T-helper 2 cell (primary cell): ENCODE measurements at regions not wholly inside any gene's neighbourhood (a gene's known extent, or its start where the extent isn't known, plus 50 kb on each side); places are given as distances from the start of the nearest gene placed in this dataset.
A peak's percentile ranks its signal among the peaks of the same experiment; 100 is the strongest.

Source experiments
- DNase-seq, 5 experiments: peaks; one replicate each; pipeline versions ENCODE4 v3.0.0 to v3.0.0-alpha.2; 2012 to 2022

DNA sequence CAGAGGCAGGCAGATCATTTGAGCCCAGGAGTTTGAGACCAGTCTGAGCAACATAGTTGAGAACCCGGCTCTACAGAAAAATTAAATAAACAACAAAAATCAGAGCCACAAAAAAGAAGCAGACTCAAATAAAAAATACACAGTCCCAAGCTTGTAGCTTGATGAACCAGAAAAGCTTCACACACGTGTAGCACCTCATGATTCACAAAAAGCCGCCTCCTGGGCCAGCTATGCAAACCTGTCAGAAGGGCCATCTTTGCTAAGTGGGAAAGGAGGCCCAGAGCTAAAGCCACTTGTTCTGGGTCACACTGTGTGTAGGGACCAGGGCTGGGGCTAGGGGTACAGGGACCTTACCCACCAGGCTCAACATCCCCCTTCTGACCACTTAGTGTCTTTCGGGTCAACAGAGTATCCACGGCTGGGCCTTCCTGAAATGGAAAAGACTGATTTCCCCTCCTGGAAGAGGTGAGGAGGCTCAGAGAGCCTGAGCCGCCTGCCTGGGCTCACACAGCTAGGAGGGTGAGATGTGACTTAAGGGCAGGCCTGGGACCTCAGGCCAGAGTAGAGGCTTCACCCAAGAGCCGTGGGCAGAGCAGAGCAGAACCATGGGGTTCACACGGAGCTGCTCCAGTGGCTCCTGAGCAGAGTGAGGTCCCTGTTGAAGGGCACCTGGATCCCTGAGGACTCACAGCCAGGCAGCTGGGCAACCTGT is 269.6 kb downstream of the PARN start:
- no peak for DNase-seq

- DNase-seq: peak in 1 of 5 experiments; percentile 23
Measured at GRCh38 chr16:14358697-14359305, 271.3 kb downstream of the PARN start.

DNA sequence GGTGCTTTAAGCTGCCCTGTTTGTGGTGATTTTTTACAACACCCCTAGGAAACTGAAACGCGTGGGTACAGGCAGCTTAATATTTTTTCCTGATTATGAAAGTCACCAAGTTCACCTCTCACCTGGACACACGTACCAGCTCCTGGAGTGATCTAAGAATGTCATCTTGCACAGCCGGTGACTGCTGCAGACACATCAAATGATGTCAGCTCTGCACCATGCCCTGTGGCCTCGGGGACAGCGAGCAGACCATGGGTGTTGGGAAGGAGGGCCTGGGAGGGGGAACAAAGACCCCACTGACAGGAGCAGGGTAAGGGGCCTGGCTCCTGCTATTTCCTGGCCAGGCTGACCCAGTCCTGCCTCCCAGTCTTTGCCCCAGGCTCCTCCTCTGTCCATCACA is 272.7 kb downstream of the PARN start:
- DNase-seq: no peak

DNA sequence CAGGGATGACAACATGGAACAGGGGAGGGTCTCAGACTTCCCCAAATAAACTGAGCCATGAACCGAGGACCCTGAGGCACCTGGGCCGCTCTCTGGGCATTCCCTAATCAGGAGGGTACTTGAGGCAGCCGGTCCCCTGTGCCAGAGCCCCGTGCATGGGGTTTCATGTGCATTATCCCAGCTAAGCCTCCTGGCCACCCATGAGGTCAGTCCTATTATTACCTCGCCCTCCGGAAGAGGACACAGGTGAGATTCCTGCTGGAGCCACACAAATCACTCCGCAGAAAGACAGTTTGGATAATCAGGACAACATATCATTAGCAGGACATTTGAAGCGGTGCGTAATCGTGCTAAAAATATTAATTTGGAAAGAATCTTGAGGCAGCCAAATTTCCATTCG is 274.0 kb downstream of the PARN start:
- DNase-seq: no peak

DNA sequence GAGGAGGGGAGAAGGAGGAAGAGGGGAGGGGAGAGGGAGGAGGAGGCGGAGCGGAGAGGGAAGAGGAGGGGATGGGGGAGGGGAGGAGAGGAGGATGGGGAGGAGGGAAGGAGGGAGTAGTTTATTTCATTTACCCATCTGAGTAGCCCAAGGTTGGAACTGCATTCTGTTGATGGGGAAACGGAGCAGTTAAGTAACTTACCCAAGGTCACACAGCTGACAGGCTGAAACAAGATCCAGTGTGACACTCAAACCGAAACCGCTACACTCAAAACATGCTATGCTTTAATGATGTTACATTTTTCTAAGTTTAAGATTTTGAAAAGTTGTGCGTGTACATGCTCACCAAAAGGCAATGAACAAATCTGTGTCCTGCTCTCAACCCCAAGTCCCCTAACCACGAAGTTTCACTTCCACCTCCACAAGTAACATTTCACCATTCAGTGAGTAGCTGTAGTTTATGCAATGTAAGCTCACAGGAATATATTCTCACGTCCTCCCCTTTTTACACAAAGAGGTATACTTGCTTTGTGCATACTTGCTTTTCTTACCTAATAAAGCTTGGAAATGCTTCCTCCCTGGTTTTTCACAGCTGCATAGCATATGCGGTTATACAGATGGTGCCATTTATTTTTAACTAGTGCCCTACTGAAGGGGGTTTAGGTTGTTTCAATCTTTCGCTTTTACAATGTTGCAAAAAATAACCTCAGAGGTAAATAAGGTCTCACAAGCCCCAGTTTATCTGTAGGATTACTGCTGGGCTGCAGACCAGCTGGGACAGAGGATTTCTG is 275.3 kb downstream of the PARN start:
- peak in 1 of 5 experiments; percentile 95 for DNase-seq

DNA sequence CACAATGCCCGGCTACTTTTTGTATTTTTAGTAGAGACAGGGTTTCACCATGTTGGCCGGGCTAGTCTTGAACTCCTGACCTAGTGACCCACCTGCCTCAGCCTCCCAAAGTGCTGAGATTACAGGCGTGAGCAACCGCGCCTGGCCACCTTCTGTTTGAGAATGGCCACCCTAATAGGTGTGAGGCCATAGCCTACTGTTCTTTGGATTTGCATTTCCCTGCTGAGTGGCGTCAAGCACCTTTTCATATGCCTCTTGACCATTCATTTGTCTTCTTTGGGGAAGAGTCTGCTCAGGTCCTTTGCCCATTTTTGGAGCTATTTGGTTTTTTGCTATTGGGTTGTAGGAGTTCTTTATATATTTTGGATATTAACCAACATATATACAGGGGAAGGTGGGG is 276.7 kb downstream of the PARN start:
- no peak for DNase-seq

DNA sequence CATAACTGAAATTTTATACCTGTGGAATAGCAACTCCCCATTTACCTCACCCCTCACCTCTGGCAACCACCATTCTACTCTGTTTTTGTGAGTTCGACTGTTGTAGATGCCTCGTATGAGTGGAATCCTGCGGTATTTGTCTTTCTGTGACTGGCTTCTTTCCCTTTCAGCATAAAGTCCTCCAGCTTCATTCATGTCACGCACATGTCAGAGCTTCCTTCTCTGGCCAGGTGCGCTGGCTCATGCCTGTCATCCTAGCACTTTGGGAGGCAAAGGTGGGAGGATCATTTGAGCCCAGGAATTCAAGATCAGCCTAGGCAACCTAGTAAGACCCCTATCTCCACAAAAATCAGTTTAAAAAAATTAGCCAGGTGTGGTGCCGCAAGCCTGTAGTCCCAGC is 278.4 kb downstream of the PARN start:
- DNase-seq: no peak

- no peak for DNase-seq
Measured at GRCh38 chr16:14350626-14351025, 279.4 kb downstream of the PARN start.

DNA sequence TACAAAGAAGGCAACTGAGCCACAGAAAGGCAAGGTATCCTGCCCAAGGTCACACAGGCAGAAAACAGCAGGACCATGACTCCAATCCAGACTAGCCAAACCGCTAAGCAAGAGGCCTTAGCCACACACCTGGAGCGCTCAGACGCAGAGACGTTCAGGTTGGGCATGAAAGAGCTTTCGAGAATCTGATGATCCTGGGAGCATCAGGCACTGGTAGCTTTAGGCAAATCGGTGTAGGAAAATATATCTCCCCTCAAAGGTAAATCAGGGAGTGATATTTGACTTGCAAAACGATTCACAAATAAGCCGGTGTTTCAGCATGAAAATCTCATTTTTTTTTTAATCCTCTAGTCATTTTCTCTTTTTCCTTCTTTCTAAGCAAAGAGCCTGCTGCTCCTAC is 279.0 kb downstream of the MRTFB start:
- no peak for DNase-seq

DNA sequence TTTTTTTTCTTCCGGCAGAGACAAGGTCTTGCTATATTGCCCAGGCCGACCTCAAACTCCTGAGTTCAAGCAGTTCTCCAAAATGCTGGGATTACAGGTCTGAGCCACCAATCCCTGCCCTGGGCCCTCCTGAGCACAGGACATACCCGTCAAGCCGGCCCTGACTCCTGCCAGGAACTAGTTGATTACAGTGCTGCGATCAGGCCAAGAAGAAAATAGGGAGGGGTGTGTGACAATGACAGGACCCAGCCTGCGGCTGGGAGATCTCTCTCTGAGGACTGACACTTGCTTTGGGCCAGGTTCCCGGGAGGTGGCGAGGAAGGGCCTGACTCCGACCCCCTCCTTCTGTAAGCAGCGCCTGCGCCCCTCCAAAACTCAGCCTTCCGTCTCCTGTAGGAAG is 276.6 kb downstream of the MRTFB start:
- no peak for DNase-seq

DNA sequence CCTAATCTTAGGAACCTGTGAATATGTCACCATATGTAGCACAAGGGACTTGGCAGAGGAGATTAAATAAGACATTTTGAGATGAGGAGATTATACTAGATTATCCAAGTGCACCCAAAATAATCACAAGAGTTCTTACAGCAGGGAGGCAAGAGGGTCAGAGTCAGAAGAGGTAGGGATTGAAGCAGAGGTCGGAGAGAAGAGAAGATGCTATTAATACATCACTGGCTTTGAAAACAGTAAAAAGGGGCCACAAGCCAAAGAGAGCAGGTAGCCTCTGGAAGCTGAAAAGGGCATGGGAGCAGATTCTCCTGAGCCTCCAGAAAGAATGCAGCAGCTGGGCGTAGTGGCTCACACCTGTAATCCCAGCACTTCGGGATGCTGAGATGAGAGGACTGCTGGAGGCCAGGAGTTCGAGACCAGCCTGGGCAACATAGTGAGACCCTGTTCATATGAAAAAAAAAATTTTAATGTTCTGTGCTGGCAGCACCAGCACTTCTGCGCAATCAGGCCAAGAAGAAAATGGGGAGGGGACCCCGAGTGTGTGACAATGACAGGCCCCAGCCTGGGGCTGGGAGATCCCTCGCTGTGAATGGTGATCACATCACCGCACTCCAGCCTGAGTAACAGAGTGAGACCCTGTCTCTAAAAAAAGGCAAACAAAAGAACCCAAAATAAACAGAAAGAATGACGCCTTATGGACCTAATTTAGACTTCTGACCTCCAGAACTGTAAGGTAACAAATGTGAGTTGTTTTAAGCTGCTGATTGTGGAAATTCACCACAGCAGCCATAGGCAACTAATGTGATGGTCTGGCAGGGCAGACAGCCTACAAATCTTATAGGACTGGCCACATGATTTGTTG is 275.4 kb downstream of the MRTFB start:
- no peak for DNase-seq

DNA sequence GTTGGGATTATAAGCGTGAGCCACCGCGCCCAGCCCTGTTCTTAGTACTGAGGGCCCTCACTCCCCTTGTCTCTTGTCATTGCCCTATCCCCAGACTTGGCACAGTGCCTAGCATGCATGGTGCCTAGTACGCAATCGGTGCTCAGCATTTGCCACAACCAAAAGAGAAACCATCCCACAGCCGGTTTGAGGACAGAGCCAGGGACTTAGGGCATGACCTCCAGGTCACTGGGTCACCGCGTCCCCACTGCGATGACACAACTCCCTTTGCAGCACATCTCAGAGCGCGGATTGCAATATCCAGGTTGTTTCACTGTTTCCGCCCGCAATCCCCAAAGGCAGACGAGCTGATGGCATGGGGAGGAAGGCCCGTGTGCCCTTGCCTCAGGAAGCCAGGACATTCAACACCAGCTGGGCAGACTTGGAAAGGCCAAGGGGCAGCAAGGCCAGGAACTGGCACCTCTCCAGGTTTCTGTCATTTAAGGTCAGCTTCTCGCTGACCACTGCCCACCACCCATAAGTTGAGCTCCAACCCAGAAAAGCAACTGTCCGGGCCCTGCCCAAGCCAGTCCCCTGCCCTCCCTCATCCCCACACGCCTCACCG is 274.5 kb downstream of the MRTFB start:
- DNase-seq: no peak

- no peak for DNase-seq
Measured at GRCh38 chr16:14344945-14345344, 273.8 kb downstream of the MRTFB start.

DNA sequence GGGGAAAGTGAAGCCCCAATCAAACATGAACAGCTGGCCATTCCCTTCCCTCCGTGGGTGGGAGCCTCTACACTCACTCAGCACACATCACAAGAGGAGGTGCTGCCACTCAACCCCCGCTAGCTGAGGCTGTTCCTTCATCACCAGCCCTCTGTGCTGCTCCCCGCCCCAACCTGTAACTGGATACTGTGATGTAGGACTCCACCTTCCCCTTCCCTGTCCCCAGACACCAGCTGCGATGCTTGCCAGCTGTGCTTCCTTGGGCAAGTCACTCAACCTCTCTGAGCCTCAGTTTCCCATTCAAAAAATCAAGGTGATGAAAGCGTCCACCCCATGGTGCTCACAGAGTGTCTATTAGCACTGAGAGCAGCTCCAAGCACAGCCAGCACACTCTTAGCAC is 273.2 kb downstream of the MRTFB start:
- no peak for DNase-seq

- DNase-seq: no peak
Measured at GRCh38 chr16:14341324-14342225, 270.5 kb downstream of the MRTFB start.

DNA sequence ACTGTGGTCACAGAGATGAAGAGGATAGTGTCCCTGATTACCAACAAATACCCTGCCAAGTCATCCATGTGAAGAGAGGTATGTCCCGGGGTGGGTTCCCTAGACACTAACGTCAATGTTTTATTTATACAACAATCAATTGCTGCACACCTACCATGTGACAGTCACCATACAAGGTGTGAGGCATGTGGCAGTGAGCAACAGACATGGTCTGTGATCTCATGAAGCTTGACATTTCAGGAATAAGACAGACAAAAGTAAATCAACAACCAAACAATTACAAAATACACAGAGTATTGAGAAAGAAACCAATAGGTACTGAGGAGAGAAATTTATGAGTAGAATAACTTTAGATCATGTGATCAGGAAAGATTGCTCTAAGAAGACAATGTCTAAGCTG is 268.6 kb downstream of the MRTFB start:
- DNase-seq: no peak

GRCh38 chr16:14338969-14339368 is 267.9 kb downstream of the MRTFB start:
- no peak for DNase-seq

DNA sequence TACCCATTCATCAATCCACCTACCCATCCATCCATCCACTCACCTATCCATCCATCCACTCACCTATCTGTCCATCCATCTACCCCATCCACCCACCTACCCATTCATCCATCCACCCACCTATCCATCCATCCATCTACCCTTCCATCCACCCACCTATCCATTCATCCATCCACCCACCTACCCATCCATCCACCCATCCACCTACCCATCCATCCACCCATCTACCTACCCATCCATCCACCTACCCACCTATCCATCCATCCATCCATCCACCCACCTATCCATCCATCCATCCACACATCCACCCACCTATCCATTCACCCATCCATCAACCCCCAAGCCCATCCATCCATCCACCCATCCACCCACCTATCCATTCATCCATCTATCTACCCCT is 267.1 kb downstream of the MRTFB start:
- DNase-seq: no peak

DNA sequence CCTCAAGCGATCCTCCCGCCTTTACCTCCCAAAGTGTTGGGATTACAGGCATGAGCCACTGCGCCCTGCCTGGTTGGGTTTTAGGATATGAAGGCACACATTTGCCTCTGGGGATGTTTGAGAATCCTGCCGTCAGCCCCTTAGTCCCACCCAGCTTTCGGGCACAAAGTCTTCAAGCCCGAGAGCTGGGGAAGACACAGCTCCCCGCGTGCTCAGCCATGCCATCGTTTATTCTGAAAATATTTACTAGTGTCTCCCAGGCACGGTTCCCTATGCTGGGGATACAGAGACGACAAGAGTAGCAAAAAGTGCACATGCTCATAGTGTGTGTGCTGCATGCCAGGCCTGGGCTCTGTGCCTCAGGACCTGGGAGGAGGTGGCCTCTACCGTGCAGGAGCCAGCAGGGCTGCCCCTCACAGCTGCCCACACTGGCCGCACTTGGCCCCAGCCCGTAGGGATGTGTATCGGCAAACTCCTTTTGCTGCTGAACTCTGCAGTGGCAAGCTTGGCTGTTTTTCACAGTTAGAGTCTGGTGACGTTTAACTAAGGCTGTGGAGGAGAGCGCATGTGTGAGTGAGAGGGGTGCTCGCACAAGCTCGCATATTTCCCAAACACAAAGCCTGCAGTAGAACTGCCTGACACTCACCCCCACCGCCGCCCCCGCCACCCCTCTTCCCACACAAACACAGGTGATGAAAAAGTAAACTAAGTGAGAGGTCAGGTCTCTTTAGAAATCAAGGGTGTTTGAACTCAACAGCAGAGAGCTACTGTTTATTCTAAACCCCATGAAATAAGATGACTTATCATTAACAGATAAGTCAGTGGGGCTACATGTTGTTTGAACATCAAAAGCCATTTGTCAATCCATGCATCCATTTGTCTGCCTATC is 266.4 kb downstream of the MRTFB start:
- no peak for DNase-seq

GRCh38 chr16:14335297-14335696 is 264.2 kb downstream of the MRTFB start:
- no peak for DNase-seq
